Ureter (tissue), 1 donor: ENCODE measurements at regions not wholly inside any gene's neighbourhood (a gene's known extent, or its start where the extent isn't known, plus 50 kb on each side); places are given as distances from the start of the nearest gene placed in this dataset.
A peak's percentile ranks its signal among the peaks of the same experiment; 100 is the strongest.
"Not testable (repeated sequence)": the region's sequence is repeated elsewhere in the genome, so short reads cannot be mapped to it uniquely, and the experiment has no call there.

Source experiments
- DNase-seq: peaks from one replicate; pipeline ENCODE4 v3.0.0-alpha.2; 2020; ENCODE audit warnings: low spot score
- donor health status: DM: yes; HTN: yes; CAD: no.

- not testable (repeated sequence) for DNase-seq
Observed at GRCh38 chr2:181737302-181737701, 57.0 kb upstream of the NEUROD1 start.

- DNase-seq: no peak
Observed at GRCh38 chr2:181738074-181738473, 57.8 kb upstream of the NEUROD1 start.

- no peak for DNase-seq
Observed at GRCh38 chr2:181738563-181738962, 58.2 kb upstream of the NEUROD1 start.

GRCh38 chr2:181741756-181742155 lies 61.4 kb upstream of the NEUROD1 start:
- no peak for DNase-seq

- no peak for DNase-seq
Observed at GRCh38 chr2:181742361-181742760, 62.0 kb upstream of the NEUROD1 start.

- peak; percentile 46 for DNase-seq
Observed at GRCh38 chr2:181742922-181743722, 62.8 kb upstream of the NEUROD1 start.

GRCh38 chr2:181743723-181744031 lies 63.4 kb upstream of the NEUROD1 start:
- no peak for DNase-seq

GRCh38 chr2:181745796-181746540 lies 65.7 kb upstream of the NEUROD1 start:
- DNase-seq: no peak

GRCh38 chr2:181746844-181747243 lies 66.5 kb upstream of the NEUROD1 start:
- DNase-seq: no peak

- no peak for DNase-seq
Observed at GRCh38 chr2:181750305-181750704, 70.0 kb upstream of the NEUROD1 start.

GRCh38 chr2:181751266-181752030 lies 71.1 kb upstream of the NEUROD1 start:
- no peak for DNase-seq

- DNase-seq: no peak
Observed at GRCh38 chr2:181752301-181752700, 72.0 kb upstream of the NEUROD1 start.

GRCh38 chr2:181753686-181754085 lies 73.4 kb upstream of the NEUROD1 start:
- no peak for DNase-seq

- DNase-seq: no peak
Observed at GRCh38 chr2:181754105-181754504, 73.8 kb upstream of the NEUROD1 start.

- DNase-seq: no peak
Observed at GRCh38 chr2:181755181-181755580, 74.9 kb upstream of the NEUROD1 start.

GRCh38 chr2:181760521-181760920 lies 80.2 kb upstream of the NEUROD1 start:
- DNase-seq: no peak

- no peak for DNase-seq
Observed at GRCh38 chr2:181761175-181761574, 80.9 kb upstream of the NEUROD1 start.

GRCh38 chr2:181762000-181762399 lies 81.7 kb upstream of the NEUROD1 start:
- no peak for DNase-seq

GRCh38 chr2:181762848-181763247 lies 82.5 kb upstream of the NEUROD1 start:
- DNase-seq: no peak

GRCh38 chr2:181763423-181763822 lies 83.1 kb upstream of the NEUROD1 start:
- DNase-seq: no peak

- DNase-seq: no peak
Observed at GRCh38 chr2:181764095-181764963, 84.0 kb upstream of the NEUROD1 start.

- no peak for DNase-seq
Observed at GRCh38 chr2:181766129-181766528, 85.8 kb upstream of the NEUROD1 start.
